Lung (tissue), 11 donors: ENCODE measurements at regions not wholly inside any gene's neighbourhood (a gene's known extent, or its start where the extent isn't known, plus 50 kb on each side); places are given as distances from the start of the nearest gene placed in this dataset.

Source experiments
- ATAC-seq: fragments of 200-7000 bp; cut with Tn5 transposase; one replicate; pipeline ENCODE4 v1.9.1; 2020; ENCODE audit warnings: moderate number of reproducible peaks; ENCODE audit not compliant: insufficient read depth, low FRiP score
- DNase-seq, 3 donors: peaks; one replicate each; pipeline ENCODE4 v3.0.0-alpha.2; 2013 to 2017
- H3K27ac ChIP-seq, 2 donors: one replicate each; pipeline ENCODE4 v1.5.1; 2013; ENCODE audit warnings: mild to moderate bottlenecking in 2 of 2, moderate library complexity in 2 of 2, control low read depth in 1 of 2, inconsistent platforms in 1 of 2, low read depth in 1 of 2, low read length in 1 of 2
- H3K27me3 ChIP-seq, 3 donors: one replicate each; pipeline ENCODE4 v1.5.1; 2013; ENCODE audit warnings: low read length in 2 of 3; ENCODE audit not compliant: control insufficient read depth in 3 of 3, insufficient read depth in 3 of 3
- H3K36me3 ChIP-seq, 4 donors: one replicate each; pipeline ENCODE4 v1.5.1; 2013; ENCODE audit warnings: low read length in 4 of 4, mild to moderate bottlenecking in 1 of 4, moderate library complexity in 1 of 4; ENCODE audit not compliant: control insufficient read depth in 4 of 4, insufficient read depth in 4 of 4
- H3K4me1 ChIP-seq, 5 donors: one replicate each; pipeline ENCODE4 v1.5.1; 2013; ENCODE audit warnings: low read length in 5 of 5, mild to moderate bottlenecking in 2 of 5, moderate library complexity in 1 of 5; ENCODE audit not compliant: control insufficient read depth in 5 of 5, insufficient read depth in 5 of 5
- H3K4me3 ChIP-seq: one replicate; pipeline ENCODE4 v1.5.1; 2013; ENCODE audit warnings: mild to moderate bottlenecking, control low read depth, moderate library complexity
- H3K9ac ChIP-seq, 2 donors: one replicate each; pipeline ENCODE4 v1.5.1; 2013; ENCODE audit warnings: low read length in 2 of 2, control low read depth in 1 of 2; ENCODE audit not compliant: insufficient read depth in 1 of 2
- H3K9me3 ChIP-seq, 4 donors: one replicate each; pipeline ENCODE4 v1.5.1; 2013; ENCODE audit warnings: low read length in 3 of 4, mild to moderate bottlenecking in 1 of 4, moderate library complexity in 1 of 4; ENCODE audit not compliant: control insufficient read depth in 4 of 4, insufficient read depth in 3 of 4
- WGBS, 2 donors: extraction: QIAGEN DNeasy Blood & Tissue Kit; methylation state at CpG; one replicate each; pipeline ENCODE4 v1.1.7; 2013; 5-methylcytosine and 5-hydroxymethylcytosine counted together
- TF ChIP-seq, protein P1 (sequence below): IDR thresholded peaks from 2 replicates; pipeline ENCODE4 v1.5.1; 2012; ENCODE audit warnings: mild to moderate bottlenecking; ENCODE audit errors: control extremely low read depth, extremely low read depth
- donor health status: control.
- donor health status: control.
- donor health status: Bipolar disorder and iron deficiency.
- donor health status: healthy.
- donor health status: DM: yes; HTN: yes; CAD: no.

DNA sequence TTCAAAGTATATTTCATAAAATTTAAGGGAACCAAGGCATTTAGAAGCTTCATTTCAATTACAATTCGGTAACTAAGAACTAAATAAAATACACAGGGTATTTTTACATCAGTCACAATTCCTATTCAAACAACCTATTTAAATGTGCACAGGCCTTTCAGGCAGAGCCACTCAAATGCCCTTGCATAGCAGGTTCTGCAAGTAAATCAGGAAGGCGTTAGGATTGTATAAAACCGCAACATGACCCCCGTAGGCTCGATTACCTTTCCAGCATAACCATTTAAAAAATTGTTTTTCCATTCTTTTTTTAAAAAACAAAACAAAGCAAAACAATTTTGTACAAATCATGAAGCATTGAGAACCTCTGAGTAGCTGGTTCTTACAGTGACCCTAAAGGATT, 289.9 kb upstream of the SP8 start:
- ATAC-seq (no peak), DNase-seq (peak; percentile 46 to 82 (median 59))
- TF ChIP-seq, protein P1, sequence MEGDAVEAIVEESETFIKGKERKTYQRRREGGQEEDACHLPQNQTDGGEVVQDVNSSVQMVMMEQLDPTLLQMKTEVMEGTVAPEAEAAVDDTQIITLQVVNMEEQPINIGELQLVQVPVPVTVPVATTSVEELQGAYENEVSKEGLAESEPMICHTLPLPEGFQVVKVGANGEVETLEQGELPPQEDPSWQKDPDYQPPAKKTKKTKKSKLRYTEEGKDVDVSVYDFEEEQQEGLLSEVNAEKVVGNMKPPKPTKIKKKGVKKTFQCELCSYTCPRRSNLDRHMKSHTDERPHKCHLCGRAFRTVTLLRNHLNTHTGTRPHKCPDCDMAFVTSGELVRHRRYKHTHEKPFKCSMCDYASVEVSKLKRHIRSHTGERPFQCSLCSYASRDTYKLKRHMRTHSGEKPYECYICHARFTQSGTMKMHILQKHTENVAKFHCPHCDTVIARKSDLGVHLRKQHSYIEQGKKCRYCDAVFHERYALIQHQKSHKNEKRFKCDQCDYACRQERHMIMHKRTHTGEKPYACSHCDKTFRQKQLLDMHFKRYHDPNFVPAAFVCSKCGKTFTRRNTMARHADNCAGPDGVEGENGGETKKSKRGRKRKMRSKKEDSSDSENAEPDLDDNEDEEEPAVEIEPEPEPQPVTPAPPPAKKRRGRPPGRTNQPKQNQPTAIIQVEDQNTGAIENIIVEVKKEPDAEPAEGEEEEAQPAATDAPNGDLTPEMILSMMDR, result no peak
- Histone ChIP-seq H3K27ac (no peak overlapping the region), H3K27me3 (peaks cover 0 to 13% (median 0%) of the 10 kb centered on the region in 3 donors), H3K9ac (no peak overlapping the region), H3K4me1 (peaks cover 0 to 29% (median 6%) of the 10 kb centered on the region in 5 donors), H3K36me3 (no peaks in the 10 kb centered on the region), H3K4me3 (no peak overlapping the region), H3K9me3 (no peaks in the 10 kb centered on the region)
- 55 to 63% methylated on average over 5 of the region's 5 CpGs for WGBS, 2 donors

DNA sequence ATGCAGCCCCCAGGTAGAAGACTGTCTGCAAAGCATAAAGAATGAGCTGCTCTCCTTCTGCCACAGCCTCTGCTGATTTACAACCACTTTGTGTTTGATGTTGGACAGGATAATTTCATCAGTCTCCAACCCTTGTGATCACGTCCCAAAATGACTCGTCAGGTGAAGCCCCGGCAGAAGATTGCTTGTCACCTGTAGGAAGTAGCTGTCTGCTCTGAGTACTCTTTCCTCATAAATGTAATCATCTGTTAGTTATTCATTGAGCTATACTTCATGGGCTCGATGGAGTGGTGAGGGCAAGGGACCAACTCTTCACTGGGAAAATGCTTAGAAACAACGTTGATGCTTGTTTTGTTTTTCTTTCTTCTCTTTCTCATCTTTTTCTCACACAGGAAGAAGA, 290.9 kb upstream of the SP8 start:
- no peak overlapping the region for H3K27ac ChIP-seq
- peaks cover 0 to 13% (median 0%) of the 10 kb centered on the region in 3 donors for H3K27me3 ChIP-seq
- H3K4me3 ChIP-seq, result no peak overlapping the region
- no peak for DNase-seq
- no peaks in the 10 kb centered on the region for H3K36me3 ChIP-seq
- H3K9ac ChIP-seq, result no peak overlapping the region
- ATAC-seq, result no peak
- TF ChIP-seq, protein P1, result no peak
- H3K9me3 ChIP-seq, result no peaks in the 10 kb centered on the region
- 73 to 86% methylated on average over 5 of the region's 5 CpGs for WGBS, 2 donors
- peaks cover 0 to 19% (median 0%) of the 10 kb centered on the region in 5 donors for H3K4me1 ChIP-seq

DNA sequence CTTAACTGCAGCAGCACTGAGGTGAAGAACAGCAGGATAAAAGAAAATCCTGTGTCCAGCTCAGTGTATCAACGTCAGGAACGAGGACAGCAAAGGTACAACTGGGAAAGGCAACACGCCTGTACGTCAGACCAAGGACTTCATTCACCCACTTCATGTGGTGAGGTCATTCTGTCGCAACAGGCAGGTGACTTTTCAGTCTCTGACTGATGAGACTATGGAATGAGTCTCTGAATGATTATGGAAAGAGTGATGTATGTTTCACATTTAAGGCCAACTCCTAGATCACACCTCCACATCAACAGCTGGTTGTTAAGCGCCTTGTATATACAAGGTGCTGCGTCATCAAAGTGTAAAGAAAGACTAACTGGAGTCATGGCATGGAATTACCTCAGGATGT, 297.6 kb upstream of the SP8 start:
- no peak for DNase-seq
- TF ChIP-seq, protein P1, result no peak
- H3K27ac ChIP-seq, result no peak overlapping the region
- H3K9ac ChIP-seq, result no peak overlapping the region
- peaks cover 0 to 2% (median 0%) of the 10 kb centered on the region in 4 donors for H3K9me3 ChIP-seq
- no peak overlapping the region for H3K4me3 ChIP-seq
- ATAC-seq, result no peak
- H3K27me3 ChIP-seq, result no peaks in the 10 kb centered on the region
- WGBS, 2 donors, result 86 to 92% methylated on average over 7 of the region's 7 CpGs
- no peaks in the 10 kb centered on the region for H3K4me1 ChIP-seq
- H3K36me3 ChIP-seq, result no peaks in the 10 kb centered on the region

DNA sequence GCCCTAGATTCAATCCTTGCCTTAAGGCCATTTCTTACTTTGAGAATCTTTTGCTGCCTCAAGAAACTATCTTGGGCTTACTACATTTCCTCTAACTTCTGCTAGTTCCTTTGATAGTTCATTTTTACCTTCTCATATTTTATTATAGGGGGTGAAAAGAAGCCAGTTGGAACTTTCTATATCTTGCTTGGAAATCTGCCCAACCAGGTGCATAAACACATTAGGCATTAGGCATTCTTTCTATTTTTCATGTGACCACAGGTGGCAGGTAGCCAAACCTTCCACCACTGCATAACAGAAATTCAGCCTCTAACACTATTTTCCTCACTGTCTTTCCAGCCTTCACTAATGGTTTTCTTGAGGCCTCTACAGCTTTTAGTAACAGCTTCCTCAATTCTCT, 300.0 kb upstream of the SP8 start:
- Histone ChIP-seq H3K36me3 (no peaks in the 10 kb centered on the region), H3K4me3 (no peak overlapping the region), H3K27ac (no peak overlapping the region), H3K27me3 (no peaks in the 10 kb centered on the region), H3K9me3 (peaks cover 0 to 2% (median 0%) of the 10 kb centered on the region in 4 donors), H3K4me1 (no peaks in the 10 kb centered on the region), H3K9ac (no peak overlapping the region)
- TF ChIP-seq, protein P1, result no peak
- ATAC-seq (no peak), DNase-seq (peak; percentile 38 to 81 (median 58))
